Stimulated activated effector memory CD8-positive, alpha-beta T cell treated with anti-CD3 and anti-CD28 coated beads, Interleukin-12 subunit alpha, Interleukin-12 subunit beta, amount 100 ng/mL, for 72 hours (primary cell): ENCODE measurements at regions not wholly inside any gene's neighbourhood (a gene's known extent, or its start where the extent isn't known, plus 50 kb on each side); places are given as distances from the start of the nearest gene placed in this dataset.
A peak's percentile ranks its signal among the peaks of the same experiment; 100 is the strongest.

Experiments used
- ATAC-seq: fragments of 150-1000 bp; cut with Tn5 transposase; 2 replicates; pipeline ENCODE4 v1.10.0; 2021
- DNase-seq, 2 donors: peaks; one replicate each; pipeline ENCODE4 v3.0.0; 2021 to 2022; ENCODE audit warnings: low spot score in 2 of 2
- H3K27ac Mint-ChIP-seq: one replicate; pipeline ENCODE4 v1.8.0; 2022; ENCODE audit warnings: mild to moderate bottlenecking, mixed read lengths
- H3K36me3 Mint-ChIP-seq: one replicate; pipeline ENCODE4 v1.8.0; 2022; ENCODE audit warnings: mild to moderate bottlenecking, mixed read lengths
- H3K4me1 Mint-ChIP-seq: one replicate; pipeline ENCODE4 v1.8.0; 2022; ENCODE audit warnings: mixed read lengths
- H3K4me3 Mint-ChIP-seq: one replicate; pipeline ENCODE4 v1.8.0; 2022; ENCODE audit warnings: mild to moderate bottlenecking, mixed read lengths
- H3K9me3 Mint-ChIP-seq: one replicate; pipeline ENCODE4 v1.8.0; 2022; ENCODE audit warnings: mixed read lengths

- no peak for ATAC-seq
- Mint-ChIP-seq H3K4me3 (peak overlapping the region; percentile 6), H3K36me3 (peaks cover 4% of the 10 kb centered on the region)
Measured at GRCh38 chr2:43057742-43058725, 168.4 kb downstream of the ZFP36L2 start.

GRCh38 chr2:43057026-43057741 is 169.2 kb downstream of the ZFP36L2 start:
- DNase-seq (no peak), ATAC-seq (no peak)
- Mint-ChIP-seq H3K27ac (no peak overlapping the region), H3K4me3 (no peak overlapping the region), H3K4me1 (peaks cover 27% of the 10 kb centered on the region), H3K9me3 (no peaks in the 10 kb centered on the region), H3K36me3 (peaks cover 4% of the 10 kb centered on the region)

More at GRCh38 chr2:43057742-43058725, 168.4 kb downstream of the ZFP36L2 start:
- peaks cover 27% of the 10 kb centered on the region for H3K4me1 Mint-ChIP-seq
- H3K9me3 Mint-ChIP-seq = no peaks in the 10 kb centered on the region
- no peak for DNase-seq
- H3K27ac Mint-ChIP-seq = peak overlapping the region; percentile 9

- DNase-seq (no peak), ATAC-seq (no peak)
- Mint-ChIP-seq H3K36me3 (peaks cover 4% of the 10 kb centered on the region), H3K27ac (no peak overlapping the region), H3K4me1 (peaks cover 34% of the 10 kb centered on the region), H3K4me3 (no peak overlapping the region), H3K9me3 (no peaks in the 10 kb centered on the region)
Measured at GRCh38 chr2:43055985-43056384, 170.4 kb downstream of the ZFP36L2 start.

GRCh38 chr2:43055086-43055912 is 171.1 kb downstream of the ZFP36L2 start:
- DNase-seq (no peak), ATAC-seq (no peak)
- Mint-ChIP-seq H3K9me3 (no peaks in the 10 kb centered on the region), H3K4me3 (no peak overlapping the region), H3K27ac (no peak overlapping the region), H3K36me3 (peaks cover 4% of the 10 kb centered on the region), H3K4me1 (peaks cover 34% of the 10 kb centered on the region)

DNA sequence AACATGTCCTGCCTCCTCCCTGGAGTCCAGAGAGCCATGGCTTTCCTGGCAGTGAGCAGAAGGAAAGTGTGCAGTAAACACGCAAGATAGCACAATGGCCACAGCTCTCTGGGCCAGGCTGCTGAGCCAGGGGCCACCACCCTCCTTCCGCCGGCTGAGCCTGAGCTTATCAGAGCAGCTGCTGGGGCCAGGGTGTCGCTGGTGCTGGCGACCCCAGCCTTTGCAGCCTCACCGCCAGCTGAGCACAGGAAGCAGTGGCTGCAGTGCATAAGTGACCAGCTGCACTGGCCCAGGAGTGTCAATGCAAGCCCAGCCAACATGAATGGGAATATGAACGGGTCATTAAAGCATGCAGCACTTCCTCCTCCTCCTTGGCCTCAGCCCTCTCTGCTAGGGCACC is 172.0 kb downstream of the ZFP36L2 start:
- H3K9me3 Mint-ChIP-seq = no peaks in the 10 kb centered on the region
- H3K4me1 Mint-ChIP-seq = peaks cover 28% of the 10 kb centered on the region
- DNase-seq = no peak
- peaks cover 4% of the 10 kb centered on the region for H3K36me3 Mint-ChIP-seq
- no peak overlapping the region for H3K27ac Mint-ChIP-seq
- no peak for ATAC-seq
- no peak overlapping the region for H3K4me3 Mint-ChIP-seq

DNA sequence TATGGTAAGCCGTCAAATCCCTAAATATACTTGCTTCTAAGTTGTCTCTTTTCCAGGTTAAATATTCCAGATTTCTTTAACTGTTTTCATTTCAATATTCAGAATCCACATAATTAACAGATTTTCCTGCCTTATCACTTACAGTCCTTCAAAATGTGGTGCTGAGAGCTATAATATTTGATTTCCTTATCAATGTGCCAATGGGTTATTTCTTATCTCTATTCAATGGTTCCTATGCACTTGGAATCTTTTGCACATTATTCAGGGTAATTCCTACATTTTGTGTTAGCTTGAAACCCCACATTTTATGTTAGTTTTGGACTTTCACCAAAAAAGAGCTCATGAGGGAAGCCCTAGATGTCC is 173.5 kb downstream of the ZFP36L2 start:
- DNase-seq (no peak), ATAC-seq (no peak)
- Mint-ChIP-seq H3K27ac (no peak overlapping the region), H3K4me3 (no peak overlapping the region), H3K36me3 (peaks cover 4% of the 10 kb centered on the region), H3K9me3 (no peaks in the 10 kb centered on the region), H3K4me1 (peaks cover 18% of the 10 kb centered on the region)

GRCh38 chr2:43052204-43052943 is 174.0 kb downstream of the ZFP36L2 start:
- no peak for DNase-seq
- ATAC-seq = no peak
- Mint-ChIP-seq H3K36me3 (no peaks in the 10 kb centered on the region), H3K9me3 (no peaks in the 10 kb centered on the region), H3K4me1 (peaks cover 23% of the 10 kb centered on the region), H3K4me3 (no peak overlapping the region), H3K27ac (no peak overlapping the region)

GRCh38 chr2:43051338-43051737 is 175.1 kb downstream of the ZFP36L2 start:
- no peak overlapping the region for H3K4me3 Mint-ChIP-seq
- no peaks in the 10 kb centered on the region for H3K9me3 Mint-ChIP-seq
- peaks cover 6% of the 10 kb centered on the region for H3K36me3 Mint-ChIP-seq
- H3K4me1 Mint-ChIP-seq = peaks cover 34% of the 10 kb centered on the region
- ATAC-seq = peak; percentile 54
- H3K27ac Mint-ChIP-seq = peak overlapping the region; percentile 32
- no peak for DNase-seq

DNA sequence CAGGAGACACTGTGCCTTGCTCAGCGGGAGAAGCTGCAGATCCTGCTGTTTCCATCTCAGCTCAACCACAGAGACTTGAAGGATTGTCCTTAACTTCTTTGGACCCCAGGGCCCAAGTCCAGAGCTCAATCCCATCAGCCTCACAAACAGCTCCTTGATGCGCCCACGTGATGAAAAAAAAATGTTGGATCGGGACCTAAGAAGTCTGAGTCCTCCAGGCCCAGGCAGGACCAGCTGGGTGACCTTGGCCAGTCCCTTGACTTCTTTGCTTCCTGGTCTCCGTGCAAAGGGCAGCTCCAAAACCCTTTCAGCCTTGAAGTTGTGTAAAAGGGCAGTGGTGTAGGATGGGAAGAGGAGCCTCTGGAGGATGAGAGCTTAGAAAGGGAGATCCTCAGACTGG is 175.5 kb downstream of the ZFP36L2 start:
- H3K36me3 Mint-ChIP-seq = peaks cover 6% of the 10 kb centered on the region
- no peak overlapping the region for H3K4me3 Mint-ChIP-seq
- H3K27ac Mint-ChIP-seq = peak overlapping the region; percentile 32
- DNase-seq (no peak), ATAC-seq (no peak)
- H3K9me3 Mint-ChIP-seq = no peaks in the 10 kb centered on the region
- peaks cover 34% of the 10 kb centered on the region for H3K4me1 Mint-ChIP-seq

DNA sequence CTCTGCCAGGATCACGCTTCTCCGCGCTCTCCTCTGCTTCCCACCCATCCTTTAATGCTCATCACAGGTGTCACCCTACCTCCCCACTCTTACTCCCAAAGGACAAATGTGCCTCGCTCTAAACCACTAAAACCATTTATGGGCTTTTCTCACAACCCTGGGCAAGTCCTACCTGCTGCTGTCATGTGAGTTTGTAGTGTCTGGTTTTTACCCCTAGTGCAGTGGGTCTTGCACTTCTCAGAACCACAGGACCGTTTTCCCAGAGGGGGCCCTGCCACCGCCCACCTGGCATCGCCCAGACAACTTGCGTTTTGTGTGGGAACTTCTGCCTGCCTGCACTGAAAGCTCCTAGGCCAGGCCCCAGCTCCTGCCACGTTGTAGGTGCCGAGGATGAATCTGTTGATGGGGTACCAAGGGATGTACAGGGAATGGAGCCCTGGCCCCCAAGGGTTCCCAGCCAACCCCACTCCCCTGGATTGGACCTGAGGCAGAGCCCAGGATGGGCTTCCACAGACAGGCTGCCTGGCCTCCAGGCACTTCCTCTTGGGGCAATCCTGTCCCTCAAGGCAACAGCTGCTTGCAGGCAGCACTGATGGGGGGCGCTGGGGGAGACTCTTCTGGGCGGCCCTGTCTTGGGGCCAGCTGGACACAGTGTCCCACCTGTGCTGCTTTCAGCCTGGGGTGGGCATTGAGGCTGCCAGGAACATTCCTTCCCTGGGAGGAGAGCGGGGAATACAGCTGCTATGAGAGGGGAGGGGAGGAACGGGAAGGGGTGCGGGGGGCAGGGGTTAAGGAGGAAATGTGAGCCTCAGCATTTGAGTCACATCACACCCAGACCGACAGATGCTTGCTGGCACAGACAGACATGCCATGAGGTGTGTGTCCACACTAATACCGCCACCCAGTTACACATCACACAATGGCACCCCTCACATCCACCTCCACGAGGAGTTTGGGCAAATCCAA is 176.3 kb downstream of the ZFP36L2 start:
- Mint-ChIP-seq H3K9me3 (no peaks in the 10 kb centered on the region), H3K4me3 (no peak overlapping the region), H3K27ac (peak overlapping the region; percentile 32), H3K4me1 (peaks cover 34% of the 10 kb centered on the region), H3K36me3 (peaks cover 6% of the 10 kb centered on the region)
- ATAC-seq (peak; percentile 49), DNase-seq (no peak)

- peak overlapping the region; percentile 59 for H3K27ac Mint-ChIP-seq
- H3K36me3 Mint-ChIP-seq = peaks cover 6% of the 10 kb centered on the region
- peaks cover 34% of the 10 kb centered on the region for H3K4me1 Mint-ChIP-seq
- DNase-seq (no peak), ATAC-seq (peak; percentile 44)
- no peaks in the 10 kb centered on the region for H3K9me3 Mint-ChIP-seq
- peak overlapping the region; percentile 25 for H3K4me3 Mint-ChIP-seq
Measured at GRCh38 chr2:43047187-43047780, 179.1 kb downstream of the ZFP36L2 start.

DNA sequence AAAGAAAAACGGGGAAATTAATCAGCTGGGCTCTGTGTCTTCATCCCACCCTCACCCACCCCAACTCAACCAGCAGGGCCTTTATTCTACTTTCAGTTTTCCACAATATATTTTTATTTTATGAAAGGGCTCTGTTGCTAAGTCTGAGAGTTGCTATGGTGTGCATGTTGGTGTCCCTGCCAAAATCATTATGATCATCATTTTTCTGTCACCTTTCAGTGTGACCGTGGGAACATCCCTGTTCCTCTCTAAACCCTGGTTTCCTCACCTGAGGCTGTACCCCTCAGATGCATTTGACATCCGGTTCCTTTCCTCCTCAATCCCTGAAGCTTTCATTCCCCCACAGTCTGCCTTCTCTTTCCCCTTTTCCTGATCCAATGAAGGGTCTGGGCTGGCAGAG is 180.5 kb downstream of the ZFP36L2 start:
- Mint-ChIP-seq H3K9me3 (no peaks in the 10 kb centered on the region), H3K36me3 (peaks cover 6% of the 10 kb centered on the region), H3K4me1 (peaks cover 26% of the 10 kb centered on the region), H3K4me3 (no peak overlapping the region), H3K27ac (no peak overlapping the region)
- no peak for ATAC-seq
- no peak for DNase-seq

DNA sequence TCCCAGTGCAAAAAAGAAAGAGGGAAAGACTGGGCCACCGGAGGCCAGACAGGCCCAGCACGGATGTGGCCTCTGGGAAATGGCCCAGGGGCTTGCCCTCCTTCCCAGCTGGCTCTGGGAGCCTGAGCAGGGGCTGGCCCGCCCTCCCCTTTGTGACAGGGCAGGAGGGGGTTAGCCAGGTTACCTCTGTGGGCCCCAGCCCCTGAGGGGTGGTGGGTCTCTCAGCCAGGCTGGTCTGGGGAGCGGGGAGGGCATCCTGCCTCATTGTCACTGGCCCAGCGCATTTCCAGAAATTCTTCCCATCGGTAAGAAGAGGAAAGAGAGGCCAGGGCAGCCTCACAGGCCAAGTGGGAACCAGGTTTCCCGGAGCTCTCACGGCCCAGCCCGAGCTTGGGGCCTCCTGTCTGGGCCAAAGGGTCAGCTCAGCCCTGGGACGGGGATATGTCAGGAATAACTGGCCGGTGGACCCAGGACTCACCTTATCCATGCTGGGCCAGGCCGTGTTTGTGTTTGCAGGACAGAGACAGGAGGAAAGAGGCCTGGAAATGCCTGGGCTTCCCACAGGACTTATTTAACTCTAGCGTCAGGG is 182.2 kb downstream of the ZFP36L2 start:
- ATAC-seq (no peak), DNase-seq (no peak)
- Mint-ChIP-seq H3K4me3 (no peak overlapping the region), H3K9me3 (no peaks in the 10 kb centered on the region), H3K27ac (no peak overlapping the region), H3K36me3 (peaks cover 6% of the 10 kb centered on the region), H3K4me1 (peaks cover 25% of the 10 kb centered on the region)
